ENCODE measurements at regions not wholly inside any gene's neighbourhood (a gene's known extent, or its start where the extent isn't known, plus 50 kb on each side); places are given as distances from the start of the nearest gene placed in this dataset.

GRCh38 chr13:22114630-22115311 lies 443.9 kb downstream of the FGF9 start:
- DNase-seq, result no peak
- 56 to 66% methylated on average over 9 of the region's 9 CpGs for WGBS, 2 donors
- no peaks in the 10 kb centered on the region for H3K36me3 ChIP-seq (ENCODE audit: low read depth, missing control alignments)
- H3K4me1 ChIP-seq, result no peaks in the 10 kb centered on the region
- intact Hi-C loops (cut with DNase I; ENCODE audit: low total_unique reads), result no loop called here
- no peaks in the 10 kb centered on the region for H3K9me3 ChIP-seq
- H3K27ac ChIP-seq, result no peak overlapping the region
- TF ChIP-seq, protein P1, sequence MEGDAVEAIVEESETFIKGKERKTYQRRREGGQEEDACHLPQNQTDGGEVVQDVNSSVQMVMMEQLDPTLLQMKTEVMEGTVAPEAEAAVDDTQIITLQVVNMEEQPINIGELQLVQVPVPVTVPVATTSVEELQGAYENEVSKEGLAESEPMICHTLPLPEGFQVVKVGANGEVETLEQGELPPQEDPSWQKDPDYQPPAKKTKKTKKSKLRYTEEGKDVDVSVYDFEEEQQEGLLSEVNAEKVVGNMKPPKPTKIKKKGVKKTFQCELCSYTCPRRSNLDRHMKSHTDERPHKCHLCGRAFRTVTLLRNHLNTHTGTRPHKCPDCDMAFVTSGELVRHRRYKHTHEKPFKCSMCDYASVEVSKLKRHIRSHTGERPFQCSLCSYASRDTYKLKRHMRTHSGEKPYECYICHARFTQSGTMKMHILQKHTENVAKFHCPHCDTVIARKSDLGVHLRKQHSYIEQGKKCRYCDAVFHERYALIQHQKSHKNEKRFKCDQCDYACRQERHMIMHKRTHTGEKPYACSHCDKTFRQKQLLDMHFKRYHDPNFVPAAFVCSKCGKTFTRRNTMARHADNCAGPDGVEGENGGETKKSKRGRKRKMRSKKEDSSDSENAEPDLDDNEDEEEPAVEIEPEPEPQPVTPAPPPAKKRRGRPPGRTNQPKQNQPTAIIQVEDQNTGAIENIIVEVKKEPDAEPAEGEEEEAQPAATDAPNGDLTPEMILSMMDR (IDR thresholded peaks at IDR 0.05), result no peak
- no peak for TF ChIP-seq POLR2A (IDR thresholded peaks at IDR 0.05)
- H3K27me3 ChIP-seq, result no peaks in the 10 kb centered on the region
- H3K4me3 ChIP-seq, result no peak overlapping the region

- intact Hi-C loops (cut with DNase I; ENCODE audit: low total_unique reads), result no loop called here
- Histone ChIP-seq H3K4me1 (no peaks in the 10 kb centered on the region), H3K36me3 (ENCODE audit: low read depth, missing control alignments) (no peaks in the 10 kb centered on the region)
Measured at GRCh38 chr13:22118158-22118557, 447.3 kb downstream of the FGF9 start.

DNA sequence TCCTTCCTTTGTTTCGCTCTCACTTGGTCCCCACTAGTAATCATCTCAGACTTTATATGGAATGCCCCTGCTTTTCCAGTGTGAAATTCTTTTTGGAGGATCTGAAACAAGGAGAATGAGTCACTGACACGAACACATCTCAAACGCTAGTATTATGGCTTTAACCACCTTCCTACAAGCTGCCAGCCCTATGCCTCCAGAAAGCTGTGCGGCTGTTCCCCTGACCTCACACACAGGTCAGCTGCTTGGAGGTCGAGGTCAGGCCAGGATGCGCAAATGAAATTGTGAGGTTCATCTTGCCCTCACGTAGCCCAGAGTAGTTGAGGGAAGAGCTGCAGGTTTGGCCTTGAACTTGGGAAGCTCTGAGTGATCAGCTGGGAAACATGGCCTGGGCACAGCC lies 449.8 kb downstream of the FGF9 start:
- Histone ChIP-seq H3K4me3 (no peak overlapping the region), H3K27ac (no peak overlapping the region), H3K9me3 (no peaks in the 10 kb centered on the region), H3K4me1 (no peaks in the 10 kb centered on the region), H3K36me3 (ENCODE audit: low read depth, missing control alignments) (no peaks in the 10 kb centered on the region), H3K27me3 (no peaks in the 10 kb centered on the region)
- no peak for TF ChIP-seq POLR2A (IDR thresholded peaks at IDR 0.05)
- TF ChIP-seq, protein P1 (IDR thresholded peaks at IDR 0.05), result no peak
- intact Hi-C loops (cut with DNase I; ENCODE audit: low total_unique reads), result no loop called here
- WGBS, 2 donors, result 82 to 85% methylated on average over 7 of the region's 7 CpGs
- DNase-seq, result no peak

More at GRCh38 chr13:22118158-22118557, 447.3 kb downstream of the FGF9 start:
- Histone ChIP-seq H3K27ac (no peak overlapping the region), H3K27me3 (no peaks in the 10 kb centered on the region), H3K4me3 (no peak overlapping the region), H3K9me3 (no peaks in the 10 kb centered on the region)
- 81 to 85% methylated on average over 3 of the region's 3 CpGs for WGBS, 2 donors
- TF ChIP-seq, protein P1 (IDR thresholded peaks at IDR 0.05), result no peak
- no peak for TF ChIP-seq POLR2A (IDR thresholded peaks at IDR 0.05)
- no peak for DNase-seq

- no peaks in the 10 kb centered on the region for H3K9me3 ChIP-seq
- no peak overlapping the region for H3K4me3 ChIP-seq
- intact Hi-C loops (cut with DNase I; ENCODE audit: low total_unique reads), result no loop called here
- H3K4me1 ChIP-seq, result no peaks in the 10 kb centered on the region
- H3K27me3 ChIP-seq, result no peaks in the 10 kb centered on the region
- DNase-seq, result no peak
- WGBS, 2 donors, result 66 to 77% methylated on average over 10 of the region's 10 CpGs
- no peaks in the 10 kb centered on the region for H3K36me3 ChIP-seq (ENCODE audit: low read depth, missing control alignments)
- TF ChIP-seq, protein P1 (IDR thresholded peaks at IDR 0.05), result no peak
- no peak for TF ChIP-seq POLR2A (IDR thresholded peaks at IDR 0.05)
- no peak overlapping the region for H3K27ac ChIP-seq
Measured at GRCh38 chr13:22121146-22121739, 450.4 kb downstream of the FGF9 start.

Measured in testis (tissue), 2 donors.